BE2C (cell line): ENCODE measurements at regions not wholly inside any gene's neighbourhood (a gene's known extent, or its start where the extent isn't known, plus 50 kb on each side); places are given as distances from the start of the nearest gene placed in this dataset.

ENCODE experiments used
- DNase-seq: peaks from one replicate; pipeline ENCODE4 v3.0.0-alpha.2; 2020
- H3K27me3 ChIP-seq: fragments of 250-450 bp; sonication (Bioruptor Pico); 2 replicates; pipeline ENCODE4 v1.5.1; 2020; ENCODE audit warnings: mild to moderate bottlenecking
- H3K36me3 ChIP-seq: fragments of 250-450 bp; sonication (Bioruptor Pico); 2 replicates; pipeline ENCODE4 v1.5.1; 2020; ENCODE audit warnings: mild to moderate bottlenecking
- H3K4me1 ChIP-seq: fragments of 250-450 bp; sonication (Bioruptor Pico); 2 replicates; pipeline ENCODE4 v1.5.1; 2020
- H3K4me3 ChIP-seq: 2 replicates; pipeline ENCODE4 v1.5.1; 2011; ENCODE audit warnings: low read depth, low read length
- H3K9me3 ChIP-seq: fragments of 250-450 bp; sonication (Bioruptor Pico); 2 replicates; pipeline ENCODE4 v1.5.1; 2020
- TF ChIP-seq, protein P1 (sequence below): IDR thresholded peaks from 2 replicates; pipeline ENCODE4 v1.5.1; 2012; ENCODE audit warnings: mild to moderate bottlenecking, low read depth, low read length

DNA sequence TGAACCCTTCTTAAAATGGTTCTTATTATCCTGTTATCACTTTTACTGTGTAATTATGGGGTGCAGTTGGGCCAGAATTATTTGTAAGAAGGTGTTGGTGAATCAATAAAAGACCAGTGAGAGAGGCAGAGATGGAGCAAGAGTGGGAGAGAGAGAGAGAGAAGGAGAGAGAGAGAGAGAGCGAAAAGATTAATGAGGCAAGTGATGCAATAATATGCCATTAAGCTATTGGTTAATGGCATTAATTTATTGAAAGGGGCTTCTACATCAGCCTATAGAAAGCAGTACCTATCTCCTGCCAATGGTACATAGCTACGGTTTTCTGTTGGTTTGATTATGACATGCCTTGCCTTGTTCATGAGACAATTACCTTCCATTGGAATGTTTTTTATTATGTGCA, 388.7 kb downstream of the RPS6KC1 start:
- Histone ChIP-seq H3K36me3 (no peaks in the 10 kb centered on the region), H3K4me1 (no peaks in the 10 kb centered on the region), H3K27me3 (no peaks in the 10 kb centered on the region), H3K4me3 (no peak overlapping the region), H3K9me3 (no peaks in the 10 kb centered on the region)
- DNase-seq = no peak
- TF ChIP-seq, protein P1, sequence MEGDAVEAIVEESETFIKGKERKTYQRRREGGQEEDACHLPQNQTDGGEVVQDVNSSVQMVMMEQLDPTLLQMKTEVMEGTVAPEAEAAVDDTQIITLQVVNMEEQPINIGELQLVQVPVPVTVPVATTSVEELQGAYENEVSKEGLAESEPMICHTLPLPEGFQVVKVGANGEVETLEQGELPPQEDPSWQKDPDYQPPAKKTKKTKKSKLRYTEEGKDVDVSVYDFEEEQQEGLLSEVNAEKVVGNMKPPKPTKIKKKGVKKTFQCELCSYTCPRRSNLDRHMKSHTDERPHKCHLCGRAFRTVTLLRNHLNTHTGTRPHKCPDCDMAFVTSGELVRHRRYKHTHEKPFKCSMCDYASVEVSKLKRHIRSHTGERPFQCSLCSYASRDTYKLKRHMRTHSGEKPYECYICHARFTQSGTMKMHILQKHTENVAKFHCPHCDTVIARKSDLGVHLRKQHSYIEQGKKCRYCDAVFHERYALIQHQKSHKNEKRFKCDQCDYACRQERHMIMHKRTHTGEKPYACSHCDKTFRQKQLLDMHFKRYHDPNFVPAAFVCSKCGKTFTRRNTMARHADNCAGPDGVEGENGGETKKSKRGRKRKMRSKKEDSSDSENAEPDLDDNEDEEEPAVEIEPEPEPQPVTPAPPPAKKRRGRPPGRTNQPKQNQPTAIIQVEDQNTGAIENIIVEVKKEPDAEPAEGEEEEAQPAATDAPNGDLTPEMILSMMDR = no peak

DNA sequence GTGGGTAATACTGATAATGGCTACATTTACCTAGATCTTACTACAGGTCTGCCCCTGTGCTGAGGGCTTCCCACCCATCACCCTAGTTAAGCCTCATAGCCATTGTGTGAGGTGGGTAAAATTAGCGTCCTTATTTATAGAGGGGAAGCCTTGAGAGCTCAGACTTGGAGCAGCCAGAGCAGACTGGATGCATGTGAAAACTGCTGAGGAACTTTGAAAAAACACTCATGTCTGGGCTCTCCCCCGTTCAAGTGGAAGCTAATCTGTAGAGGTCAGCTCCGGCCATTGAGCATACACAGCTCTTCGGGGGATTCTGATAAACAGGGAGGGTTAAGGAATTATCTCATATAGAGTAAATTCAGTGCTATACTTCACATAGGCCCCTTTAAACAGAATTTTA, 389.7 kb downstream of the RPS6KC1 start:
- no peak overlapping the region for H3K4me3 ChIP-seq
- no peaks in the 10 kb centered on the region for H3K27me3 ChIP-seq
- TF ChIP-seq, protein P1 = no peak
- H3K36me3 ChIP-seq = no peaks in the 10 kb centered on the region
- no peaks in the 10 kb centered on the region for H3K9me3 ChIP-seq
- no peaks in the 10 kb centered on the region for H3K4me1 ChIP-seq
- DNase-seq = no peak

DNA sequence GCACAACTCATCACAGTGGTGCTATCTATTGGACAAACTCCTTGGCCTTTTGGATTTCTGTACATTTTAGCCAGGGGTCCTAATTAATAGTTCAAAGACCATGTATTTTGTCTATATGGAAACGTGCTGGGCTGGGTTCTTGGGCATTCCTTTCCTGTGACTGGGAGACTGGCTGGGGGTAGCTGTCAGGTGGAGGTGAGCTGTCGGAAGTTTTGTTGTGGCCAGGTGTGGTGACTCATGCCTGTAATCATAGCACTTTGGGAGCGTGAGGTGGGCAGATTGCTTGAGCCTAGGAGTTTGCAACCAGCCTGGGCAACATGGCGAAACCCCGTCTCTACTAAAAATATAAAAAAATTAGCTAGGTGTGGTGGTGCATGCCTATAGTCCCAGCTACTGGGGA, 392.4 kb downstream of the RPS6KC1 start:
- no peak overlapping the region for H3K4me3 ChIP-seq
- TF ChIP-seq, protein P1 = no peak
- no peaks in the 10 kb centered on the region for H3K4me1 ChIP-seq
- H3K27me3 ChIP-seq = no peaks in the 10 kb centered on the region
- no peak for DNase-seq
- H3K36me3 ChIP-seq = no peaks in the 10 kb centered on the region
- H3K9me3 ChIP-seq = no peaks in the 10 kb centered on the region

DNA sequence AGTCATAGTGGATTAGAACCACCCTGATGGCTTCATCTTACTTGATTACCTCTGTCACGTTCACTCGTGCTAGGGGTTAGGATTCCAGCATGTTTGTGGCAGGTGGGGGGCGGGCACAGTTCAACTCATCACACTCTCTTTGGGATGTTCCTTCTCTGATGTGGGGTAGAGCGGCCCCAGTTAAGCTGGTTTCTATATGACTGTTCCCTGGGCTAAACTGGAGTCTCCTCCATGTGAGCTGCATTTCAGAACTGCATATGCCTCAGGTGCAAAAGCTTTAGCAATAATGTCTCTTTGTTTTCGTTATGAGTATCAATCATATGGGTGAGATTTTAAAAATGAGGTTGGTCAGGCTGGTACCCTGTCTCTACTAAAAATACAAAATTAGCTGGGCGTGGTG, 393.2 kb downstream of the RPS6KC1 start:
- DNase-seq = no peak

DNA sequence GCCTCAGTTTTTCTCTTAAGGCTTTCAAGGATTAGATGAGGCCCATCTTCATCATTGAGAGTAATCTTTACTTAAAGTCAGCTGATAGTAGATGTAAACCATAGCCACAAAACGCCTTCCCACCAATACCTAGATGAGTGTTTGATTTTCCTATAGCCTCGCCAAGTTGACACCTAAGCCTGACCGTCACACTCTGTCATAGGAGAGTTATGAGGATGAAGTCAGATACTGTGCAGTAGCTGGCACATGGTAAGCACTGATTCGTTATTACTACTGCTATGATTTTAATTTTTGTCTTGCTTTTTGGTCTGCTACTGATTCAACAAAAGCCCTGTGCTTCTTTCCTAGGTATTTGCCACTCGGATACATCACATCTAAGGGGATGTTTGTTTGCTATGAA, 395.5 kb downstream of the RPS6KC1 start:
- H3K36me3 ChIP-seq = no peaks in the 10 kb centered on the region
- no peak for DNase-seq
- no peaks in the 10 kb centered on the region for H3K27me3 ChIP-seq
- TF ChIP-seq, protein P1 = no peak
- H3K4me3 ChIP-seq = no peak overlapping the region
- peaks cover 2% of the 10 kb centered on the region for H3K4me1 ChIP-seq
- no peaks in the 10 kb centered on the region for H3K9me3 ChIP-seq

More for the DNA sequence above, 393.2 kb downstream of the RPS6KC1 start:
- H3K4me3 ChIP-seq = no peak overlapping the region
- no peaks in the 10 kb centered on the region for H3K36me3 ChIP-seq
- H3K4me1 ChIP-seq = no peaks in the 10 kb centered on the region
- no peaks in the 10 kb centered on the region for H3K9me3 ChIP-seq
- TF ChIP-seq, protein P1 = no peak
- no peaks in the 10 kb centered on the region for H3K27me3 ChIP-seq

DNA sequence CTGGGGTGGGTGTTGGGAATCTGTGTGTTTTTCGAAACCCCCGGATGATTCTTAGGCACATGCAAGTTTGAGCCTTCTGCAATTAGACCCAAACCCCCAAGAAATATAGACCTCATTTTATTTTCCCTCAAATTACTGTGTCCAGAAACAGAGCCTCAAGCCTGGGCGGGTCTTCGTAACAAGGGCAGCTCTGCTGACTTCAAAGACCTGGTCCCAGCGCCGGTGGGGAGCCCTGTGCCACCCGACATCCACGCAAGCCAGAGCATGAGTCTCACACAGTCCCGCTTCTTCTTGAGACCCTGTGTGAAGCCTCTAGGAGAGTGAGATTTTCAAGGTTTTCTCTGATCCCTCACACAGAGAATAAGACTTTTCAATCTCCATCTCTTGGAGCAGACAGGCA, 397.3 kb downstream of the RPS6KC1 start:
- DNase-seq = no peak
- Histone ChIP-seq H3K36me3 (no peaks in the 10 kb centered on the region), H3K9me3 (no peaks in the 10 kb centered on the region), H3K4me3 (no peak overlapping the region), H3K4me1 (peaks cover 7% of the 10 kb centered on the region), H3K27me3 (no peaks in the 10 kb centered on the region)
- TF ChIP-seq, protein P1 = no peak
